HUES64 (cell line): ENCODE measurements at regions not wholly inside any gene's neighbourhood (a gene's known extent, or its start where the extent isn't known, plus 50 kb on each side); places are given as distances from the start of the nearest gene placed in this dataset.

ENCODE experiments used
- H3K27ac ChIP-seq: 2 replicates; pipeline ENCODE4 v1.7.0; 2013; ENCODE audit warnings: low read depth, low read length, inconsistent platforms
- H3K27me3 ChIP-seq: 2 replicates; pipeline ENCODE4 v1.6.1; 2013; ENCODE audit warnings: mild to moderate bottlenecking, low read length; ENCODE audit not compliant: insufficient read depth
- H3K36me3 ChIP-seq: 2 replicates; pipeline ENCODE4 v1.6.1; 2013; ENCODE audit warnings: mild to moderate bottlenecking, low read length; ENCODE audit not compliant: insufficient read depth
- H3K4me1 ChIP-seq: 2 replicates; pipeline ENCODE4 v1.6.1; 2013; ENCODE audit warnings: mild to moderate bottlenecking, low read length, moderate library complexity; ENCODE audit not compliant: insufficient read depth
- H3K4me3 ChIP-seq: 2 replicates; pipeline ENCODE4 v1.5.1; 2013; ENCODE audit warnings: mild to moderate bottlenecking, low read length, moderate library complexity
- H3K9ac ChIP-seq: 2 replicates; pipeline ENCODE4 v1.6.1; 2013; ENCODE audit warnings: mild to moderate bottlenecking, low read depth, low read length
- H3K9me3 ChIP-seq: 2 replicates; pipeline ENCODE4 v1.6.1; 2013; ENCODE audit warnings: low read depth, low read length; ENCODE audit not compliant: insufficient read depth
- WGBS: fragments of 150-250, 120-280 bp; methylation state at CpG from one replicate; pipeline ENCODE4 v1.1.7; 2013; ENCODE audit warnings: missing lambda C conversion rate; 5-methylcytosine and 5-hydroxymethylcytosine counted together

DNA sequence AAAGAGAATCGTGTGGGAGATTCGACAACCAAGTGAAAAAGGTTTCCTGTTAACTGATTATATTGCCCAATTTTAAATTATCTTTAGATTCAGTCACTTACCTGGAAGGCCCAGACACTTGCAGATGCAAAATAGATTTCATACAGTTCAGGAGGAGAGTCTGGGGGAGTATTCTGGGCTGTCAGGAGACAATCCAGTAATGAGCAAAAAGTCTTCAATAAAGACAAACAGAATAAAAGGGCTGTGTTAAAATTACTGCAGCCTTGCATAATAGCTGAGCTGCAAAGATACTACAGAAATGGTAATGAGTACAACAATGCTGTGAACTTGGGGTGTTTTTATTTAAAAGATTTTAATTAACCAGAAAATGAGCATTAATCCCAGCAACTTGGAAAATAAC, 303.6 kb downstream of the SP3 start:
- no peaks in the 10 kb centered on the region for H3K9me3 ChIP-seq
- no peak overlapping the region for H3K27ac ChIP-seq
- no peaks in the 10 kb centered on the region for H3K27me3 ChIP-seq
- H3K36me3 ChIP-seq, result no peaks in the 10 kb centered on the region
- H3K4me3 ChIP-seq, result no peak overlapping the region
- no CpG with 5 or more reads among the region's 2 CpGs for WGBS
- no peak overlapping the region for H3K9ac ChIP-seq
- peaks cover 10% of the 10 kb centered on the region; the same call in 1 of the 2 replicates for H3K4me1 ChIP-seq

GRCh38 chr2:173663353-173663752, 301.8 kb downstream of the SP3 start:
- no peak overlapping the region for H3K4me3 ChIP-seq
- H3K9me3 ChIP-seq, result no peaks in the 10 kb centered on the region
- H3K27ac ChIP-seq, result no peak overlapping the region
- H3K9ac ChIP-seq, result no peak overlapping the region
- no peaks in the 10 kb centered on the region for H3K36me3 ChIP-seq
- WGBS, result 91% methylated on average over 3 of the region's 4 CpGs
- H3K27me3 ChIP-seq, result no peaks in the 10 kb centered on the region
- peaks cover 14% of the 10 kb centered on the region; the same call in 1 of the 2 replicates for H3K4me1 ChIP-seq

GRCh38 chr2:173663835-173664512, 301.2 kb downstream of the SP3 start:
- 84% methylated on average over 4 of the region's 5 CpGs for WGBS
- Histone ChIP-seq H3K36me3 (no peaks in the 10 kb centered on the region), H3K9ac (no peak overlapping the region), H3K4me3 (no peak overlapping the region), H3K27me3 (no peaks in the 10 kb centered on the region), H3K4me1 (peaks cover 14% of the 10 kb centered on the region; the same call in 1 of the 2 replicates), H3K27ac (no peak overlapping the region), H3K9me3 (no peaks in the 10 kb centered on the region)

- 90% methylated on average over 5 of the region's 6 CpGs for WGBS
- H3K27me3 ChIP-seq, result no peaks in the 10 kb centered on the region
- H3K9me3 ChIP-seq, result no peaks in the 10 kb centered on the region
- H3K4me1 ChIP-seq, result peaks cover 14% of the 10 kb centered on the region; the same call in 1 of the 2 replicates
- no peak overlapping the region for H3K9ac ChIP-seq
- H3K27ac ChIP-seq, result no peak overlapping the region
- H3K36me3 ChIP-seq, result no peaks in the 10 kb centered on the region
- H3K4me3 ChIP-seq, result no peak overlapping the region
These were observed 300.7 kb downstream of the SP3 start for GRCh38 chr2:173664513-173664910.

- no peaks in the 10 kb centered on the region for H3K27me3 ChIP-seq
- no peak overlapping the region for H3K4me3 ChIP-seq
- no peaks in the 10 kb centered on the region for H3K36me3 ChIP-seq
- no peak overlapping the region for H3K9ac ChIP-seq
- H3K27ac ChIP-seq, result no peak overlapping the region
- 85% methylated on average over 8 of the region's 8 CpGs for WGBS
- H3K9me3 ChIP-seq, result no peaks in the 10 kb centered on the region
- peaks cover 14% of the 10 kb centered on the region; the same call in 1 of the 2 replicates for H3K4me1 ChIP-seq
These were observed 298.8 kb downstream of the SP3 start for GRCh38 chr2:173666171-173666888.

DNA sequence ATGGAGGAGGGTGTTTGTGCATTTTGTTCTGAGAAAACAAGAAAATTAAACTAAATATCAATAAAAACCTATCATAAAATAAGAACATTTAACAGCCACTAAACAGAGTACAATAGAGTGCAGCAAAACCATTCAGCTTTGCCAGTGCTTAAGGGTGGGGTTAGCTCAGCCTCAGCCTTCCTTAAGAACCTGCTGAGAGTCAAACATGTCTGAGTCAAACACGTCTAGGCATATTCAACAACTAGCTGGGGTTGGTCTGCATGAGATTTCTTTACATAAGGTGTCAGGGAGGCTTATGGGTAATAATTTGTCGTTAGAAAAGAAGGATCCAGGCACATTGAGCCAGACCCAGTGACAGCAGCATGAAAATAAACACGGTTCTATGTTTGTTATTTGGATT, 298.2 kb downstream of the SP3 start:
- H3K4me1 ChIP-seq, result peaks cover 14% of the 10 kb centered on the region; the same call in 1 of the 2 replicates
- 74% methylated on average over 3 of the region's 3 CpGs for WGBS
- no peaks in the 10 kb centered on the region for H3K36me3 ChIP-seq
- H3K9me3 ChIP-seq, result no peaks in the 10 kb centered on the region
- no peak overlapping the region for H3K27ac ChIP-seq
- H3K9ac ChIP-seq, result no peak overlapping the region
- no peaks in the 10 kb centered on the region for H3K27me3 ChIP-seq
- H3K4me3 ChIP-seq, result no peak overlapping the region

- Histone ChIP-seq H3K36me3 (no peaks in the 10 kb centered on the region), H3K27ac (no peak overlapping the region), H3K4me1 (peaks cover 14% of the 10 kb centered on the region; the same call in 1 of the 2 replicates), H3K9me3 (no peaks in the 10 kb centered on the region), H3K27me3 (no peaks in the 10 kb centered on the region), H3K9ac (no peak overlapping the region), H3K4me3 (no peak overlapping the region)
- whole genome bisulfite sequencing, result 100% methylated on average over 2 of the region's 2 CpGs
These were observed 297.8 kb downstream of the SP3 start for GRCh38 chr2:173667415-173667814.

DNA sequence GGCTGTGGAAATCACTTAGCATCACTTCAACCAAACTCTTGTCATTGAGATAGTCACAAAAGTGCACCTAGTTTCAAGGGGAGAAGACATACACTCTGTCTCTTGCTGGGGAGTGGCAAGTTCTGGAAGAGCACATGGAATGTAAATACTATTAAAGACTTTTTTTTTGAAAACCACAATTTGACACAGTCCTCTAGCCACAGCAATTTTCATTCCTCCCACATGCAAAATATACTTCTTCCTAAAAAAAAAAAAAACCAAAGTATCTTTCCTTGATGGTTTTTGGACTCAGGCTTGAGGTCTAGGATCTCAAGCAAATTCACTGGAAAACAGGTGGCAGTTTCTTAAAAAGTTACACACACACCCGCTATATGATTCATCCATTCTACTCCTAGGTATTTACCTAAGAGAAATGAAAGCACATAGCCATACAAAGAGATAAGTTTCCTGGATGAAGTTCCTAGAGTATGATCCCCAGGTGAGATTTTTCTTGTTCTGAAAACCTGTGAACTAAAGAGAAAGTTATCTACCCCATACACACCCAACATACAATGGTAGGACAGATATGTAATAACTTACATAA, 295.8 kb downstream of the SP3 start:
- Histone ChIP-seq H3K36me3 (no peaks in the 10 kb centered on the region), H3K27ac (no peak overlapping the region), H3K9me3 (no peaks in the 10 kb centered on the region), H3K4me3 (no peak overlapping the region), H3K27me3 (no peaks in the 10 kb centered on the region), H3K4me1 (peaks cover 8% of the 10 kb centered on the region; the same call in 1 of the 2 replicates), H3K9ac (no peak overlapping the region)
- WGBS, result 100% methylated on average over 1 of the region's 1 CpG

- no peaks in the 10 kb centered on the region for H3K9me3 ChIP-seq
- H3K4me3 ChIP-seq, result no peak overlapping the region
- H3K9ac ChIP-seq, result no peak overlapping the region
- no peaks in the 10 kb centered on the region for H3K27me3 ChIP-seq
- H3K36me3 ChIP-seq, result no peaks in the 10 kb centered on the region
- H3K27ac ChIP-seq, result no peak overlapping the region
- H3K4me1 ChIP-seq, result peaks cover 8% of the 10 kb centered on the region; the same call in 1 of the 2 replicates
These were observed 295.3 kb downstream of the SP3 start for GRCh38 chr2:173669888-173670287.

- no peak overlapping the region for H3K27ac ChIP-seq
- no peaks in the 10 kb centered on the region for H3K4me1 ChIP-seq
- H3K9ac ChIP-seq, result no peak overlapping the region
- H3K9me3 ChIP-seq, result no peaks in the 10 kb centered on the region
- no peaks in the 10 kb centered on the region for H3K27me3 ChIP-seq
- 85% methylated on average over 1 of the region's 3 CpGs for WGBS
- no peaks in the 10 kb centered on the region for H3K36me3 ChIP-seq
- H3K4me3 ChIP-seq, result no peak overlapping the region
These were observed 292.4 kb downstream of the SP3 start for GRCh38 chr2:173672573-173673340.

- no peak overlapping the region for H3K27ac ChIP-seq
- H3K4me3 ChIP-seq, result no peak overlapping the region
- 97% methylated on average over 1 of the region's 1 CpG for WGBS
- H3K36me3 ChIP-seq, result no peaks in the 10 kb centered on the region
- H3K4me1 ChIP-seq, result no peaks in the 10 kb centered on the region
- no peaks in the 10 kb centered on the region for H3K27me3 ChIP-seq
- H3K9me3 ChIP-seq, result no peaks in the 10 kb centered on the region
- H3K9ac ChIP-seq, result no peak overlapping the region
These were observed 291.5 kb downstream of the SP3 start for GRCh38 chr2:173673640-173674039.
